Cardiac septum (tissue), 1 donor: ENCODE measurements at regions not wholly inside any gene's neighbourhood (a gene's known extent, or its start where the extent isn't known, plus 50 kb on each side); places are given as distances from the start of the nearest gene placed in this dataset.
A peak's percentile ranks its signal among the peaks of the same experiment; 100 is the strongest.

ENCODE experiments used
- DNase-seq: peaks from one replicate; pipeline ENCODE4 v3.0.0-alpha.2; 2020; ENCODE audit warnings: low spot score
- intact Hi-C: fragments of 100-400 bp; cut with DNase I; formaldehyde crosslinking; loops from one replicate; pipeline ENCODE4 v1.14.0; 2022
- donor health status: DM: no; HTN: no; CAD: no.

DNA sequence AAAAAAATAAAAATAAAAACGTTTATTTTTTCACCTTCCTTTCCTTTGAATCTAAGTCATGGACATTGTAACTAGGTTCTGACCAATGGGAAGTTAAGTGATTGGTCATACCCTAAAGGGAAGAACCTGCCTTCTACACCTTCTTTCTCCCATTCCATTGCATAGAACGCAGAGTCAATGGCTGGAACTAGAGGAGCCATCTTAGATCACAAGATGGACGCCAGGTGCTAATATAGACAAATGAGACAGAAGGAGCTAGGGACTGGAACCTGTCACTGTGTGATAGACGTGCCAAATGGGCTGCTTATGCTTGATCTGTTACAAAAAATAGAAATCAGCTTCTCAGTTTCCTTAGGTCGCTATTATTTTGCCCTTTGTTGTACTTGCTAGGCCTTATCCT is 606.6 kb downstream of the MED13L start:
- intact Hi-C loops: no loop called here
- DNase-seq: no peak

DNA sequence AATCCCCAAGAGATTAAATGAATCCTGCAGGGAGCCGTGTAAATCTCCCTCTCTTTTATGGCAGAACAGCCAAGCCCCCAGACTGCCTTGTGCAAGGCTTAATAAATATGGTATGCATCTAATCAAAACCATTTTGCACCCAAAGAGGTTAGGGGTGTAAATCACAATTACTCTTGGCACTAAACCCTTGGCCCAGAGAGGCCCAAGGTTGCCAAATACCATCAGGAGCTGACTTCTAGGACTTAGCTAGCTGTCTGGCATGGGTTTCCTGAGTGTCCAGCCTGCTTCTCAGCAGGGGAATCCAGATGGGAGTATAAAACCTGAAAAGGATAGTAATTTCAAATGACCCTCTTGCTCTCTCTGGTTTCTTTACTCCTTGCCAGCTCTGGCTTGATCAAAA is 610.4 kb downstream of the MED13L start:
- intact Hi-C loops: loop anchor here (10.0 kb wide), 1 partner anchor 162 kb away; no protein-coding TSS in a partner anchor
- DNase-seq: no peak

DNA sequence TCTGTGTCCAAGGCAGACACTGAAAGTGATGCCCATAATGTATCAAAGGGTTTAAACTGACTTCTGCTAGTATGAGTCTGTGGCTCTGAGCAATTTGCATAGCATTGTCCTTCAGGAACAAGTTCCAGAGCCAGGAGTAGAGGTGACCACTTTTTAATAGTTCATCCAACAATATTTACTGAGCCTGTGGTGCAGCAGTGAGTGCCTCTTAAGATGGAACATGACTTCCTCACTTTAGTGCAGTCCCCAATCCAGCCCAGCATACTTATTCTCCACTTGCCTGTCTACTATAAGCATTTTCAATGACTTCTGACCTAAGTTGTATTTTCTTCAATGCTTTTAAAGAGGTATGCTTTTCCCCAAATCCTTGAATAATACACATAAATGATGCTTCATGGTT is 611.3 kb downstream of the MED13L start:
- intact Hi-C loops: loop anchor here (10.0 kb wide), 1 partner anchor 161 kb away; no protein-coding TSS in a partner anchor
- DNase-seq: no peak

DNA sequence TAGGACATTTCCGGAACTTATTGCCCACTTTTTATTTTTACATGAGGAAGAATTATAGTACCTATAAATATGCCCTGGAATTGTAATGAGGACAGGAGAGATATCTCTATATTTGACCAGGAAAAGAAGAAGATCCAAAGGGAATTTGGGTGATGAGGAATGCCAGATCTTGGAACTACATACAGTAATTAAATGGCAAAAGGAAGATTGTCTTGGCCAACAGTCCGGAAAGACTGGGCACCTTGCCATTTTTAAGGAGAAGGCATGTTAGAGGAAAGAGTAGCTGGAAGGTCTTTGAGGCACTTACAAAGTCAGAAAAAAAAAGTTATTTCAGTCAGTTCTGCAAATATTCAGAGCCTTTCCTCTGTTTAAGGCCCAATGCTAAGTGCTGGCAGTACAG is 616.4 kb downstream of the MED13L start:
- intact Hi-C loops: loop anchor here (2.0 to 10.0 kb wide), 3 partner anchors 62 to 156 kb away; no protein-coding TSS in a partner anchor
- DNase-seq: no peak

DNA sequence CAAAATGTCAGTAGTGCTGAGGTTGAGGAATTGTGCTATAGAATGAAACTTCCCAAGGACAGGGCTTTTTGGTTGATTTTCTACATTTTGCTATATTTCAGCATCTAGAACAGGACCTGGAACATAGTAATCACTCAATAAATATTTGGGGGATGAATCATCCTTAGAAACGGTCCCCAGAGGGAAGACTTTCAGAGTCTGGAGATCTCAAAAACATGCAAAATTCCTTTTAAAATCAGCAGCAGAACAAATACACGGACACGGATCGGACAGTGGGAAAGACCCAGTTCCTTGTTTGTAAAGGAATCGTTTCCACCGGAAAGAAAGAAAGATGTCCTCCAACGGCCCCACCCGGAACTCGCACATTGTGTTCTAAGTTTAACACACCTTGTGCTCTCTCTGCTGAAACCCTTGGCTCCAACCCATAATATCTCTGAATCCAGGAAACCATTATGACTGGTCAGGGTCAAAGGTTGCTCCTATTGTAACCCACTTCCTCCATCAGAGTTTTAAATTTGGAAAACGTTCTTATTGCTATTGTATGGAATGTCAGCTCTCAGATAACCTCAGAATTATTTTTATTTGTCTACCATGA is 617.2 kb downstream of the MED13L start:
- intact Hi-C loops: loop anchor here (2.0 to 10.0 kb wide), 3 partner anchors 62 to 156 kb away; no protein-coding TSS in a partner anchor

DNA sequence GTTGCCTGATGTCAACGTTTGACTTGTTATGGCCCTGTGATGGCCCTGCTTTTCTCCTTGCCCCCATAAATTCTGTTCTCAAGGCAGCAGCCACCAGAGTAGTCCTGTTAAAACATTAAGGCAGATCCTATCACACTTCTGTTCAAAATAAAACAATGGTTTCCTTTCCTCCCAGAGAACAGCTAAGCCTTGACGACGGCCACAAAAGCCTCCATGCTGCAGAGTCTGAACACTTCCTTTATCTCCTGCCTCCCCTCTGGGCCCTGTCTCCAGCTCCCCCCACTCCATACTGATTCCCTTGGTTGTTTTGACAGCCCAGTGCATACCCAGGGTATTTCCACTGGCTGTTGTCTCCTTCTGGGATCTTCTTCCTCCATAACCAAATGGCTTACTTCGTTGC is 618.1 kb downstream of the MED13L start:
- intact Hi-C loops: no loop called here
- no peak for DNase-seq

More for the DNA sequence above, 617.2 kb downstream of the MED13L start:
- no peak for DNase-seq

DNA sequence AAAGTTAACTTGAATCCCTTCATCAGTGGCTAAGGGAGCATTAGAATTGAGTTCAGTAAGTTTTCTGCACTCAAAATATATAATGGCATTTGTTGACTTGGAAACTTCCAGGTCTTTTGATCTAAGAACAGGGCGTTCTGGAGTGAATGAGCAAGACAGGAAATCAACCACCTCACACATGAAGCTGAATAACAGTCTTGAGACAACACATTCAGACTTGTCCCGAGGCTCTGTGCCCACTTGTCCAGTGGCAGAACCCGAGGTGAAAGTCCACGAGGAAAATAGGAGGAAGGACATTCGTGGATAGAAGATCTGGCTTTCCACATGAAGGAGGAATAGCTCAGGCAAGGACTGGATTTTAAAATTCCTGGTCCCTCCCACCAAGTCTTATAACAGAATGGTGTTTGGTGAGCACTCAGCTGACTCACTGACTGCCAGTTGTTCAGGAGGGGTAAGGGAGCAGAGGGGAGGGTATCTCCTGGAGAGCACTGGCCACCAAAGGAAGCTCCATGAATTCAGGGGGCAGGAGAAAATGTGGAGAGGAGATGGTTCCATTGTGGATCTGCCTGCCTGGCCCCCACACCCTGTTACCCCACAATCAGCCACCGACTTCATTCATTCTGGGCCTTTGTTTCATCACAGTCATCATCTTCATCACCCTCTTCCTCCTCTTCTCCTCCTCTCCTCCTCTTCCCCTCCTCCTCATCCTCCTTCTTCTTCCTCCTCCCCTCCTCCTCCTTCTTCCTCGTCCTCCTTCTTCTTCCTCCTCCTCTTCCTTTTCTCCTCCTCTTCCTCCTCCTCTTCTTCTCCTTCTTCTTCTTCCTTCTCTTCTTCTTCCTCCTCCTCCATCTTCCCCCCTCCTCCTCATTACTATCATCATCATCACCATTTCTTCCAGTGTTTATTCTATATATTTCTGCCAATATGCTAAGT is 620.1 kb downstream of the MED13L start:
- intact Hi-C loops: no loop called here
- DNase-seq: no peak

DNA sequence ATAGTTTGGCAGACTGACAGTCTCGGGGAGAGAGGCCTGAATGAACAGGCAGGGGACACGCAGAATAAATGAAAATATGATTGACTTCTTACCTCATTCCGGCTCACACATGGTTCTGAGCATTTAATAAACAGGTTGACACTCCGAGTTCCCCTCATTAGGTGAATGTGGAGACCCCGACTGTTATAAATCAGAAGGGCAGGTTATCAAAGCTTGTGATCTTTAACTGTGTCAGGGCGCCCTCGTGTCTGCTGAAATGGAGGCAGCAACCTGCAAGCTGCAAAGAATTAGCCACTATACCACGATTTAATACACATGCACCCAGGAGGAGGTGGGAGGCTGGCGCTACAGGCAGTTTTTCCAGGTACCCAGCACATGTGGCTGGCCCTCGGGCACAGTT is 627.5 kb downstream of the MED13L start:
- intact Hi-C loops: no loop called here
- no peak for DNase-seq

DNA sequence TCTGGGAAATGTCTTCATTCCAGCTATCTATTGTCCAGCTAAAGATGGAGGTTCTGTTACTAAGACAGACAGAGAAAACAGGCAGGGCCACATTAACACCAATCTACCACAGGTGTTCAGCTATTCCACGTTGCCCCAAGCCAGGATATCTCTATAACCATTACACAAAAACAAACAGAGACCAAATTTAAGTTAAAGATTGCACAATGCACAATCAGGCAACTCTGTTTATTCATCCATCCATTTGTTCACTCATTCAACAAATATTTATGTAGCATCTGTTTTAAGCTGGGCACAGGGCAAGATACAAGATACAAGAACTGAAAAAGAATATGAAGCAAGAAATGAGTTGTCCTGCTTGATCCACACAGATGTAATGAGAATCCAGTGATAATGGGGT is 629.0 kb downstream of the MED13L start:
- no peak for DNase-seq
- intact Hi-C loops: no loop called here

DNA sequence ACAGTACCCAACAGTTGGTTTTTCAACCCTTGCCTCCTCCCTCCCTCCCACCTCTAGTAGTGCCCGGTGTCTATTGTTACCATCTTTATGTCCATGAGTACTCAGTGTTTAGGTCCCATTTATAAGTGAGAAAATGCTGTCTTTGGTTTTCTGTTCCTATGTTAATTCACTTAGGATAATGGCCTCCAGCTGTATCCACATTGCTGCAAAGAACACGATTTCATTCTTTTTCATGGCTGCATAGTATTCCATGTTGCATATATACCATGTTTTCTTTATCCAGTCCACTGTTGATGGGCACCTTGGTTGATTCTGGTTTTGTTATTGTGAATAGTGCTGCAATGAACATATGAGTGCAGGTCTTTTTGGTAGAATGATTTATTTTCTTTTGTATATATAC is 631.3 kb downstream of the MED13L start:
- intact Hi-C loops: no loop called here
- no peak for DNase-seq

DNA sequence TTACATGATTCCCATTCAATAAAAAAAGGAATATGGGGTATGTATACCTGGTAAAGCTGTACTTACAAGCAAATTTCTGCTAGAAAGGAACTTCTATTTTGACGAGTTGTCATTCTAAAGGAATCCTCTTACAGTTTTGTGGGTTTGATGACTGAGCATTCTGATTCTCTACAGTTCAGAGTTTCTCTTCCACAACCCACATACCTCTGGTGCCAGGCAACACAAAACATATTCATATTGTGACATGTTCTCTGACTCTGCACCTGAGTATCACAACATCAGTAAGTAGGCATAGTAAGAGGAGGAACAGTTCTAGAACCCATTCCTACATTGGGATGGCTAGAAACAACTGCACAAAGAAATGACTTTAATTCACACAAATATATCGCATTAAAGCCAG is 636.6 kb downstream of the MED13L start:
- DNase-seq: no peak
- intact Hi-C loops: no loop called here

DNA sequence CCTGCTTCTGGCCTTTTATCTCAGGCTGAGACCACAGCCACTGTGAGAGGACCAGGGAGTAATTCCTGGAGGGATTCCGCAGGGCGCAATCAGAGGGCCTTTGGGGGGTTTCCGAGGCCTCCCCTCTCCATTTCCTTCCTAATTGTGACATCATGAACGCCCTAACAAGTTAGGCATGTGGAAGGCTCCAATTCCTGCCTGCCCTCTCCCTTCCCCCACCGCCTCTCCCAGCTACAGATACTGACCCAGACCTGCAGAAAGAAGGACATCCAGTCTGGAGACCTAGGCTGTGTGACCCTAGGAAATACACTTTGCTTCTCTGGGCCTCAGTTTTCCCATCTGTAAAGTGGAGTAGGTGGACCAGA is 637.9 kb downstream of the MED13L start:
- no peak for DNase-seq
- intact Hi-C loops: no loop called here

DNA sequence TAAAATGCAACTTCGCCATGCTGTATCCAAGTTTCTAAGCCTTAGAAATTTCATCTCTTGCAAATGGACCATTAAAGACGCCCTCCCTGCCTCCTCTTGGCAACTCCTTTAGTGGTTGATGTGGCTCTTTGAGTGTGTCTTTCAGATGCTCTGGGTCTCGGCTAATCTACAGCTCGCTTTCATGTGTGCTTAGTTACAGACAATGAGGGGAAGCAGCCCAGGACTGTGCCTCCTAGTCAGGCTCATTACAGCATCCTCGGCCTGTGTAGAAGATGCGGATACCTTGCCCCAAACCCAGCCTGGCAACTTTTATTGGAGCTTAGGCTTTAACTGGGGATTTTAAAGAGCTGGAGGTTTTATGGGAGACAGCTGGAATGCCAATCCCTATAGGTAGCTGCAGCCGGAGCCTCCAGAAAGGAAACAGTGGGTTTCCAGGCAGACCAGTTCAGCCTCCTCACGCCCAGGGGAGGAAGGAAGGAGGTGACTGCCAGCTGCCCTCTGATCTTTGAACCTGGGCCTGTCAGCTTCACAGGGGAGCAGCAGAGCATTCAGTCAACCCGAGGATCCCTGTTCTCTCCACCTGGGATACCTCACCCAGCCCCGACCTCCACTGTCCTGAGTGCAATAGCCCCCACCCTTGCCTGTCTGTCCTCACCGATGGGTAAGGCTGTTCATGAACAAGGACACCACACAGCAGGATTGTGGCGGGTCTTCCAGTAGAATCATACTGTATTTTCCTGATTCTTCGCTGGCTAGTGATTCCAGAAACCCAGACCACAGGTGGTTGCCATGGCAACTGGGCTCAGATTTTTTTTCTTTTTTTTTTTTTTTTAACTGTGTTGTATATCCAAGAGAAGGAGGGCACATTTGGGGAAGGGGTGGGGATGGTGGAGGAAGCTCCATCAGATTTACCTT is 638.5 kb downstream of the MED13L start:
- intact Hi-C loops: no loop called here

DNA sequence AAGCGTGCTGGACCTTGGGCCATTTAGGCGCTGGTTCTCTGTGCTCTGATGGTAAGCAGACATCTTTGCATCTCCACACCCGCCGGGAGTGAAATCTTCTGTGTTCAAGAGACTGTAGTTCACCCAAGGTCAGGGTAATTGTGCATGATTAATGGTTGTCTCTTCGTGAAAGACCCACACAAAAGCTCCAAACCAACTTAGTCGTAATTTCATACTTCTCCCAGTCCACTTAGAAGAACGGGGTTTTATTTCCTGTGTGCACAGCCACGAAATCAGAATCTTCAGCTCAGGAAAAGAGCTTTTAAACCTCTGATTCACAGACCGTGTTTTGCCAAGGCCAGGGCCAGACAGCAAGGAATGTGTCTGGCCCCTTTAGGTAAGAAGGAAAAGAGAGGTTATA is 640.9 kb downstream of the MED13L start:
- no peak for DNase-seq
- intact Hi-C loops: no loop called here

More for the DNA sequence above, 638.5 kb downstream of the MED13L start:
- no peak for DNase-seq

DNA sequence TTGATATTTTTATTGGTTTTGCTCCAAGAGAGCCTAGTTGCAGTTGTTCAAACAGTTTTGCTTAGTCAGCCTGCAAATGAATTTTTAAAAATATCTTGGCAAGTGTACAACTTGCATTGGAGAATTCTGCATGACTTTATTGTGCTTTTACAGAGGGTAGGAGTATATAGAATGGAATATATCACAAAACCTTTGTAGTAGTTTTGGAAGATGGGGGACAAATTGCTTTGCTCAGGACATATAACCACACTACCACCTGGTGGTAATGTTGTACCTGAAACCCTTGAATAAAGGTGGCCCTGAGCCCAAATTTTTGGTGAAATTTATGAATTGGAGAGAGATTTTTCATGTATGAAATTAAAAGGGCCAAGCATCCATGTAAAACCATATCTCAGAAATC is 645.2 kb downstream of the MED13L start:
- DNase-seq: no peak
- intact Hi-C loops: loop anchor here (5.0 kb wide), 1 partner anchor 965 kb away; no protein-coding TSS in a partner anchor

DNA sequence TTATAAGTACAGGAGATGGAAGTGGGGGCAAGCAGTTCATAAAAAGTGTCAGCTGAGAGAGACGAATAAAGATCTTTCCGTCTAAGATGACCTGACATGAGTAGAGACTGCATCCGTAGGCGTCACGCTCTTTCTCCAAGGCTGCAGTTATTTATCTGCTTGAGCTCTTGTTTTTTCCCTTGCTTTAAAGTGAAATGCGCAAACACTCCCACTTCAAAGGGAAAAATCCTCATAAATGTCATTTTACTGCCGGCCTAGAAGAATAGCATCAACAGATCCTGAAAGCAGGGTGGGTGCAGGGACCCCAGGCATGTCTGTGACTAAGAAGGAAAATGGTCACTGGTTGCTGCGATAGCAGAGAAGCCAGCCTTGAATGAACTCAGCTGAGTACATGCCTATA is 647.4 kb downstream of the MED13L start:
- intact Hi-C loops: loop anchor here (5.0 kb wide), 1 partner anchor 963 kb away; no protein-coding TSS in a partner anchor

DNA sequence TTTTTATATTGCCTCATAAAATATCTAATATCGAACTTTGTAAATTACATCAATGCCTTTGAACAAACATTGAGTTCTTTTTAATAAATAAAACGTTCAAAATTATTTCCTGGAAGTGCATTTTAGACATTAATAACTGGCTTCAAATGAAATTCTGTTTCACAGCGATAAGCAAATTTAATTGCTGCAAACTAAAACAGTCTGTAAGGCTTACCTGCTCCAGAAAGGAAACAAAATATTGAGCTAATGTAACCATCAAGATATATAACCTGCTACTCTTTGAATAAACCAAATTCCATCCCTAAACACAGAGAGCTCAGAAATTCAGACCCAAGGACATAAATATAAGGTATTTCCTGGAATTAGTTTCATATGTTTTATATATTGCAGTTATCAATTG is 651.3 kb downstream of the MED13L start:
- no peak for DNase-seq
- intact Hi-C loops: no loop called here

More for the DNA sequence above, 647.4 kb downstream of the MED13L start:
- DNase-seq: no peak

DNA sequence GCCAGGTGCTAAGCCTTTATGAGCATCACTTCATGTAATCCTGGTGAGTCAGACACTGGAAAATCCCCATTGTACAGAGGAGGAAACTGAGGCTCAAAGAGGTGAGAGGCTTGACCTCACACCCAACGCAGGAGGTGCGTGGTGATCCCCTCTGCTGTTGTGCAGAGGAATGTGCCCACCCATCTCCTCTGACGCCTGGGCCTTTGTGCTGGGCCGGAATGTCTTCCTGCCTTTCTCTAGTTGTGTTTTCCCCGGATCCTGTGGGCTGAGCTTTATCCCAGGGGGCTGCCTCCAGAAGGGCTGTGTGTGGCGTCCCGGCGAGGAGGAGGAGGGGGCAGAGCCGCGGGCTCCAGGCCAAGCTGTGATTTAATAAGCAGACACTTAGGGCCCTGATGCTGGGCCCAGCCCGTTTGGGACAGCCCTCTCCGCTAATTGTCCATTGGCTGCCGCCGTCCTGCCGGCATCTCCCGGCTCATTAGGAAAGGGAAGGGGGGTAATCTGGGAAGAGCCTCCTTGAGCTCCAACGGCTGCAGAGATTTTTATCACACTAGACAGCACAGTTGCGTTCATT is 653.6 kb downstream of the MED13L start:
- intact Hi-C loops: loop anchor here (2.0 kb wide), 1 partner anchor 119 kb away; no protein-coding TSS in a partner anchor
- DNase-seq: peak; percentile 87

DNA sequence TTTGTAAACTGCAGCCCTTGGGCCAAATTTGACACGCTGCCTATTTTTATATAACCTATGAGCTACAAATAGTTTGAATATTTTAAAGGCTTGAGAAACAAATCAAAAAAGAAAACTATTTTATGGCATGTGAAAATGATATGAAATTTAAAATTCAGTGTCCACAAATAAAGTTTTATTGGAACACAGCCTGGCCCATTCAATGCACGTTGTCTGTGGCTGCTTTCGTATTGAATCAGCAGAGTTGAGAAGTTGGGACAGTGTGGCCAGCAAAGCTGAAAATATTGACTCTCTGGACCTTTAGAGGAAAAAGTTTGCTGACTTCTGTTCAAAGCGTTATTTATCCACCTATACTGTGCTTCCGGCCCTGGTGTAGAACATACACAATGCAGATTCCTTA is 654.2 kb downstream of the MED13L start:
- intact Hi-C loops: no loop called here
- no peak for DNase-seq
